GM23248 (cell line): ENCODE measurements at regions not wholly inside any gene's neighbourhood (a gene's known extent, or its start where the extent isn't known, plus 50 kb on each side); places are given as distances from the start of the nearest gene placed in this dataset.

Experiments used
- DNase-seq: peaks from one replicate; pipeline ENCODE4 v3.0.0-alpha.2; 2015
- H2AFZ ChIP-seq: fragments of 200-600 bp; sonication (generic); 2 replicates; pipeline ENCODE4 v1.6.1; 2016; ENCODE audit warnings: antibody characterized with exemption
- H3F3A ChIP-seq: fragments of 200-600 bp; sonication (generic); 2 replicates; pipeline ENCODE4 v1.6.1; 2016; ENCODE audit warnings: mild to moderate bottlenecking, antibody characterized with exemption, mixed run types; ENCODE audit not compliant: insufficient read depth
- H3K27ac ChIP-seq: fragments of 200-600 bp; sonication (generic); 2 replicates; pipeline ENCODE4 v1.5.1; 2016; ENCODE audit warnings: mild to moderate bottlenecking
- H3K27me3 ChIP-seq: fragments of 200-600 bp; sonication (generic); replicated peaks from 2 replicates; pipeline ENCODE4 v1.6.1; 2016; ENCODE audit warnings: mild to moderate bottlenecking; ENCODE audit not compliant: insufficient read depth
- H3K36me3 ChIP-seq: fragments of 200-600 bp; sonication (generic); 2 replicates; pipeline ENCODE4 v1.6.1; 2016; ENCODE audit warnings: low read depth, mild to moderate bottlenecking
- H3K4me1 ChIP-seq: fragments of 200-600 bp; sonication (generic); 2 replicates; pipeline ENCODE4 v1.6.1; 2016; ENCODE audit warnings: mild to moderate bottlenecking; ENCODE audit not compliant: insufficient read depth
- H3K4me2 ChIP-seq: fragments of 200-600 bp; sonication (generic); one replicate; pipeline ENCODE4 v1.6.1; 2016; ENCODE audit warnings: mild to moderate bottlenecking; ENCODE audit not compliant: unreplicated experiment
- H3K4me3 ChIP-seq: fragments of 200-600 bp; sonication (generic); 2 replicates; pipeline ENCODE4 v1.5.1; 2016; ENCODE audit warnings: mild to moderate bottlenecking
- H3K79me2 ChIP-seq: fragments of 200-600 bp; sonication (generic); 2 replicates; pipeline ENCODE4 v1.6.1; 2016; ENCODE audit warnings: mild to moderate bottlenecking; ENCODE audit not compliant: insufficient read depth
- H3K9ac ChIP-seq: fragments of 200-600 bp; sonication (generic); 2 replicates; pipeline ENCODE4 v1.6.1; 2016; ENCODE audit warnings: mild to moderate bottlenecking
- H3K9me2 ChIP-seq: fragments of 200-600 bp; sonication (generic); 2 replicates; pipeline ENCODE4 v1.6.1; 2016; ENCODE audit warnings: mixed run types, mild to moderate bottlenecking, moderate library complexity; ENCODE audit not compliant: insufficient read depth
- H3K9me3 ChIP-seq: fragments of 200-600 bp; sonication (generic); one replicate; pipeline ENCODE4 v1.6.1; 2017; ENCODE audit warnings: low read depth
- H4K20me1 ChIP-seq: fragments of 200-600 bp; sonication (generic); 2 replicates; pipeline ENCODE4 v1.6.0; 2016; ENCODE audit not compliant: insufficient read depth
- EZH2 ChIP-seq: fragments of 200-600 bp; sonication (generic); IDR thresholded peaks from 2 replicates; pipeline ENCODE4 v1.6.1; 2018; ENCODE audit warnings: antibody characterized with exemption, mild to moderate bottlenecking; ENCODE audit not compliant: insufficient read depth, poor library complexity, severe bottlenecking
- EZH2phosphoT487 ChIP-seq: fragments of 200-600 bp; sonication (generic); IDR thresholded peaks from 2 replicates; pipeline ENCODE4 v1.6.1; 2018; ENCODE audit warnings: antibody characterized with exemption, moderate library complexity, mild to moderate bottlenecking, low read depth; ENCODE audit not compliant: insufficient read depth
- WGBS, 2 experiments: methylation state at CpG; one replicate each; pipeline ENCODE4 v1.1.6; 2015 to 2017; ENCODE audit warnings: low lambda C conversion rate in 2 of 2, low coverage in 1 of 2; ENCODE audit errors: missing lambda C conversion rate in 2 of 2; 5-methylcytosine and 5-hydroxymethylcytosine counted together
- in situ Hi-C: fragments of 300-500 bp; cut with MboI; formaldehyde crosslinking; loops from 2 replicates; pipeline ENCODE4 v1.15.0; 2020

DNA sequence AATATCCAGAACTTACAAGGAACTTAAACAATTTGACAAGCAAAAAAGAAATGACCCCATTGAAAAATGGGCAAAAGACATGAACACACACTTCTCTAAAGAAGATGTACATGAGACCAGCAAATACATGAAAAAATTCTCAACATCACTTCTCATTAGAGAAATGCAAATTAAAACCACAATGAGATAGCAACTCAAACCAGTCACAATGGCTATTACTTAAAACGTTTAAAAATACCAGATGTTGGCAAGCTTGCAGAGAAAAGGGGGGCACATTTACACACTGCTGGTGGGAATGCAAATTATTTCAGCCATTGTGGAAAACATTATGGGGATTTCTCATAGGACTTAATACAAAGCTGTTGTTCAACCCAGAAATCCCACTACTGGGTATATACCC, 1634.0 kb downstream of the NCAM2 start:
- Histone ChIP-seq H3F3A (no peaks in the 10 kb centered on the region), H3K4me2 (no peak overlapping the region), H3K36me3 (no peaks in the 10 kb centered on the region), H3K9ac (no peak overlapping the region), H3K27me3 (no peaks in the 10 kb centered on the region), H2AFZ (no peak overlapping the region), H3K79me2 (no peaks in the 10 kb centered on the region), H3K9me3 (no peaks in the 10 kb centered on the region), H3K4me3 (no peak overlapping the region), H4K20me1 (no peaks in the 10 kb centered on the region), H3K27ac (no peak overlapping the region), H3K9me2 (no peaks in the 10 kb centered on the region), H3K4me1 (no peaks in the 10 kb centered on the region)
- in situ Hi-C loops, result no loop called here
- no peak for DNase-seq
- no peak for TF ChIP-seq EZH2phosphoT487
- TF ChIP-seq EZH2, result no peak
- WGBS, 2 experiments, result 0% methylated on average over 1 of the region's 1 CpG

DNA sequence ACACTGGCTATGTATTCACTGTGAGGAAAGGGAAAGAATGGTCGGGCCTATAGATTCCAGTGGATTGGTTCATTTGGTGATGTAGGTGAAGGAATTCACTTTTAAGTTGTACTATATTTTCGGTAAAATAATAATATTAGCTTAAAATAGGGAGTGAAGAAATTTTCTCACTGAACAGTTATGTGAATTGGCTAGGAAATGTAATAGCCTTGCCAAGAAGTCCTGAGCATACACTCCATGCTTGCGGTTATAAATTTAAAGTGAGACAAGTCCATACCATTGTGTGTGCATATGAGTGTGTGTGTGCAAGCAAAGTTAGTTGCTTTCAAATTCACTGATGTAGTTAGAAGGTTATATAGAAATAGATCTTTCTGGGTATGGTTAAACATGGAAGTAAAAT, 1651.0 kb downstream of the NCAM2 start:
- Histone ChIP-seq H3K36me3 (no peaks in the 10 kb centered on the region), H3K79me2 (no peaks in the 10 kb centered on the region), H3K4me2 (no peak overlapping the region), H3K9ac (no peak overlapping the region), H3K4me3 (no peak overlapping the region), H3K27ac (no peak overlapping the region), H3F3A (no peaks in the 10 kb centered on the region), H4K20me1 (no peaks in the 10 kb centered on the region), H3K4me1 (no peaks in the 10 kb centered on the region), H3K9me3 (no peaks in the 10 kb centered on the region), H3K9me2 (no peaks in the 10 kb centered on the region), H2AFZ (no peak overlapping the region), H3K27me3 (no peaks in the 10 kb centered on the region)
- TF ChIP-seq EZH2, result no peak
- in situ Hi-C loops, result no loop called here
- DNase-seq, result no peak
- 11 to 12% methylated on average over 3 of the region's 3 CpGs for WGBS, 2 experiments

GRCh38 chr21:22650226-22650625, 1652.0 kb downstream of the NCAM2 start:
- no peaks in the 10 kb centered on the region for H3K27me3 ChIP-seq
- no peaks in the 10 kb centered on the region for H3K36me3 ChIP-seq
- no peak overlapping the region for H3K4me2 ChIP-seq
- no peak for DNase-seq
- H3K9ac ChIP-seq, result no peak overlapping the region
- in situ Hi-C loops, result no loop called here
- H3K79me2 ChIP-seq, result no peaks in the 10 kb centered on the region
- no peaks in the 10 kb centered on the region for H3K9me3 ChIP-seq
- WGBS, 2 experiments, result 11 to 13% methylated on average over 1 of the region's 1 CpG
- TF ChIP-seq EZH2phosphoT487, result no peak
- no peaks in the 10 kb centered on the region for H3K4me1 ChIP-seq
- H4K20me1 ChIP-seq, result no peaks in the 10 kb centered on the region
- no peak overlapping the region for H3K27ac ChIP-seq
- no peaks in the 10 kb centered on the region for H3F3A ChIP-seq
- H2AFZ ChIP-seq, result no peak overlapping the region
- no peak overlapping the region for H3K4me3 ChIP-seq
- H3K9me2 ChIP-seq, result no peaks in the 10 kb centered on the region

DNA sequence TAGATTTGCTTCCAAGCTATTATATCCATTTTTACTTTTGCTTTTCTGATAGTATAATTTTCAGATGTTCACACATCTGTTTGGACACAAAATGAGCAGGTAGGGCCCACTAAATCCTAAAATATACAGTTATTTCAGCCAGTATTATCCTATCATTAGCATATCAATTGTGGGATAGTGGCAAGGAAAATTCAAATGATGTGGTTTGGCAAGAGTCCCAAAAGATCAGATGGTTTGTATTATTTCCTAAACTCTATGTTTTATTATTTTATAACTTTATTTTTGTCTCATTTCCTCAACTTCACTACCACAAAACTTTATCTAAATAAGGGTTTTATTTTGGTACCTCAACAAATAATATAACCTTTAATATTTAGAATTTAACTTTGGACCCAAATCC, 1659.6 kb downstream of the NCAM2 start:
- TF ChIP-seq EZH2phosphoT487 (no peak), EZH2 (no peak)
- DNase-seq, result no peak
- Histone ChIP-seq H4K20me1 (no peaks in the 10 kb centered on the region), H3K36me3 (no peaks in the 10 kb centered on the region), H3K4me1 (no peaks in the 10 kb centered on the region), H3K27me3 (no peaks in the 10 kb centered on the region), H3K27ac (no peak overlapping the region), H3K79me2 (no peaks in the 10 kb centered on the region), H3K9me3 (no peaks in the 10 kb centered on the region), H2AFZ (no peak overlapping the region), H3K4me2 (no peak overlapping the region), H3K4me3 (no peak overlapping the region), H3K9me2 (no peaks in the 10 kb centered on the region), H3F3A (no peaks in the 10 kb centered on the region), H3K9ac (no peak overlapping the region)
- in situ Hi-C loops, result no loop called here

DNA sequence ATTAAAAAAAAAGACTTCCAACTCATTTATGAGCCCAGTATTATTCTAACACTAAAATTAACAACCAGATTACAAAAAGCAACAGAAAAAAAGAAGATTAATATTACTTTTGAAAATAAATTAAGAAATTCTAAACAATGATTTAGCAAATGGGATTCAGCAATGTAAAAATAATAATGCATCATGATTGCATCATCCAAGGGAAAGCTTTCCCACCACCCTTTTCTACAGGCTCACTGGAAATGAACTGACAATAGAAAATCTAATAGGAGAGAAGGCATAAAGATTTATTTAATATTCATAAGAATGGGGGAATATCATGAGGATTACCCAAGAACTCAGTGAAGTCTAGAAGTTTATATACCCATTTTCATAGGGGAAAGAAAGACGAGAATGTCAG, 1671.9 kb downstream of the NCAM2 start:
- 20 to 25% methylated on average over 1 of the region's 1 CpG for WGBS, 2 experiments
- H3K9me3 ChIP-seq, result no peaks in the 10 kb centered on the region
- in situ Hi-C loops, result no loop called here

More for the DNA sequence above, 1671.9 kb downstream of the NCAM2 start:
- DNase-seq, result no peak
- Histone ChIP-seq H3K4me3 (no peak overlapping the region), H3K27ac (no peak overlapping the region), H3K27me3 (no peaks in the 10 kb centered on the region), H3K9ac (no peak overlapping the region), H3K4me2 (no peak overlapping the region), H3K9me2 (no peaks in the 10 kb centered on the region), H3K4me1 (no peaks in the 10 kb centered on the region), H3K79me2 (no peaks in the 10 kb centered on the region), H3K36me3 (no peaks in the 10 kb centered on the region), H4K20me1 (no peaks in the 10 kb centered on the region), H2AFZ (no peak overlapping the region), H3F3A (no peaks in the 10 kb centered on the region)
- no peak for TF ChIP-seq EZH2phosphoT487
- TF ChIP-seq EZH2, result no peak
